Activated T-helper 17 cell treated with anti-CD3 and anti-CD28 coated beads, Interleukin-2, amount 50 U/mL, for 72 hours (primary cell): ENCODE measurements at regions not wholly inside any gene's neighbourhood (a gene's known extent, or its start where the extent isn't known, plus 50 kb on each side); places are given as distances from the start of the nearest gene placed in this dataset.
"Not testable (repeated sequence)": the region's sequence is repeated elsewhere in the genome, so short reads cannot be mapped to it uniquely, and the experiment has no call there.

Source experiments
- ATAC-seq: fragments of 150-1000 bp; cut with Tn5 transposase; replicated peaks from 2 replicates; pipeline ENCODE4 v1.10.0; 2021; ENCODE audit warnings: mild to moderate bottlenecking, moderate library complexity
- H3K27ac Mint-ChIP-seq: one replicate; pipeline ENCODE4 v1.8.0; 2022; ENCODE audit warnings: mixed read lengths
- H3K27me3 Mint-ChIP-seq: one replicate; pipeline ENCODE4 v1.8.0; 2022; ENCODE audit warnings: mixed read lengths
- H3K36me3 Mint-ChIP-seq: one replicate; pipeline ENCODE4 v1.8.0; 2022; ENCODE audit warnings: low read depth, mild to moderate bottlenecking, mixed read lengths
- H3K4me1 Mint-ChIP-seq: one replicate; pipeline ENCODE4 v1.8.0; 2022; ENCODE audit warnings: mixed read lengths
- H3K4me3 Mint-ChIP-seq: one replicate; pipeline ENCODE4 v1.8.0; 2022; ENCODE audit warnings: mild to moderate bottlenecking, mixed read lengths
- H3K9me3 Mint-ChIP-seq: one replicate; pipeline ENCODE4 v1.8.0; 2022; ENCODE audit warnings: mixed read lengths

DNA sequence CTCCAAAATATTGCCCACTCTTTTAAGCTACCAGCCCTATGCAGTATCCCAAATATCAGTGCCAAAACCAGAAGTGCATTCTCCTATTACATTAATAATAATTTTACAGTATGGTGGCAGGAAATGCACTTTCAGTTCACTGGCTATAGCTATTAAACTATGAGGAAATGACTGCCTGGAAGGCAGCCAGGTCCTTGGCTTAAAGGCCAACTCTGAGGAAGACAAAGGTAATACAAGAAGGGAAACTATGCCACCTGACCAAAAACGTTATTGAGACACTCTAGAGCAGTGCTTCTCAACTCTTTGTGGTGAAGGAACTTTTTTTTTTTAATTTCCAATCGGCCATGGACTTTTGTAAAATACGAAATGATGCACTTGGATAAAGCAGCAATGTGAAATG is 133.6 kb upstream of the VAMP7 start:
- Mint-ChIP-seq H3K36me3 (no peaks in the 10 kb centered on the region), H3K4me1 (no peaks in the 10 kb centered on the region), H3K9me3 (peaks cover 6% of the 10 kb centered on the region), H3K27me3 (peaks cover 3% of the 10 kb centered on the region), H3K27ac (no peak overlapping the region), H3K4me3 (no peak overlapping the region)
- ATAC-seq = no peak

GRCh38 chrX:155745792-155746191 is 133.0 kb upstream of the TMLHE start:
- Mint-ChIP-seq H3K9me3 (peaks cover 22% of the 10 kb centered on the region), H3K4me3 (no peak overlapping the region), H3K27me3 (peaks cover 4% of the 10 kb centered on the region), H3K4me1 (no peaks in the 10 kb centered on the region), H3K27ac (no peak overlapping the region), H3K36me3 (no peaks in the 10 kb centered on the region)
- no peak for ATAC-seq

DNA sequence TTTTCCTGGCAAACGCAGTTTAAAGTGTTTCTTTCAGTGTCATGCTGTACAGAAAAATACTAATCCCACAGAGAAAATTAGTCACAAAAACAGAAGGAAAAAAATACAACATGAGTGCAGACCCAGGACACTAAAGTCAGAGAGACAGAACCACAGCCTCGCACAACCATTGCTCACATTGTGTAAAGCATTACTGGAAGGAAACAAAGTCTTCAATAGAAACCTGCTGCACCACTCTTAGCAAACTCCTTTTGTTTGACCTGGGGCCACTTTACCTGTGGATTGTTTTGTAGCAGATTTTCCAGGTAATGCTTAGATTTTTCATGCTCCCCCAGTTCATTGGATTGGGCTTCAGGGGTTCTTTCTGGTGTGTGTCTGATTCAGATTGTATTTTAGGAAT is 131.8 kb upstream of the TMLHE start:
- Mint-ChIP-seq H3K27ac (no peak overlapping the region), H3K27me3 (peaks cover 4% of the 10 kb centered on the region), H3K4me3 (no peak overlapping the region), H3K9me3 (peaks cover 25% of the 10 kb centered on the region), H3K36me3 (no peaks in the 10 kb centered on the region), H3K4me1 (no peaks in the 10 kb centered on the region)
- ATAC-seq = no peak

DNA sequence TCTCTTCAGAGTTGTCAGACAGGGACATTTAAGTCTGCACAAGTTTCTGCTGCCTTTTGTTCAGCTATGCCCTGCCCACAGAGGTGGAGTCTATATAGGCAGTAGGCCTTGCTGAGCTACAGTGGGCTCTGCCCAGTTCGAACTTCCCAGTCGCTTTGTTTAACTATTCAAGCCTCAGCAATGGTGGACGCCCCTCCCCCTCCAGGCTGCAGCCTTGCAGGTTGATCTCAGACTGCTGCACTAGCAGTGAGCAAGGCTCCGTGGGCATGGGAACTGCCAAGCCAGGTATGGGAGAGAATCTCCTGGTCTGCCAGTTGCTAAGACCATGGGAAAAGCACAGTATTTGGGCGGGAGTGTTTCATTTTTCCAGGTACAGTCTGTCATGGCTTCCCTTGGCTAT is 115.6 kb upstream of the TMLHE start:
- ATAC-seq, H3K4me3 Mint-ChIP-seq, H3K27me3 Mint-ChIP-seq, H3K27ac Mint-ChIP-seq, H3K36me3 Mint-ChIP-seq, H3K4me1 Mint-ChIP-seq: not testable (repeated sequence)
- peaks cover 18% of the 10 kb centered on the region for H3K9me3 Mint-ChIP-seq

GRCh38 chrX:155718972-155719586 is 106.3 kb upstream of the TMLHE start:
- Mint-ChIP-seq H3K4me1 (no peaks in the 10 kb centered on the region), H3K9me3 (peaks cover 3% of the 10 kb centered on the region), H3K27me3 (no peaks in the 10 kb centered on the region), H3K4me3 (no peak overlapping the region), H3K36me3 (no peaks in the 10 kb centered on the region), H3K27ac (no peak overlapping the region)
- no peak for ATAC-seq

DNA sequence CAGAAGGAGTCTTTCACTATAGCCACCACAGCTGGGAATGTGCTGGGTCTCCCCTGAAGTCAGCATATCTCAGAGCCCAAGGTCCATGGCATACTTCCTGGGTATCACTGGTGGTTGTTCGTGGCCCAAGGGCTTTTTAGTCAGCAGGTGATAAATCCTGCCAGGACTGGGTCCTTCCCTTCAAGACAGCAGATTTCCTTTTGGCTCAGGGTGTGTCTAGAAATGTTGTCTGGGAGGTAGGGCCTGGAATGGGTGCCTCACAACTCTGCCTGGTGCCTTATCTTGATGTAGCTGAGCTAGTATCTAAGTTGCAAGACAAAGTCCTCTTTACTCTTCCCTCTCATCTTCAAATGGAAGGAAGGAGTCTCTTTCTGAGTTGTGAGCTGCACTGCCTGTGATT is 102.4 kb upstream of the TMLHE start:
- Mint-ChIP-seq H3K27me3 (no peaks in the 10 kb centered on the region), H3K9me3 (peaks cover 16% of the 10 kb centered on the region), H3K27ac (no peak overlapping the region), H3K4me1 (no peaks in the 10 kb centered on the region), H3K36me3 (no peaks in the 10 kb centered on the region), H3K4me3 (no peak overlapping the region)
- no peak for ATAC-seq

GRCh38 chrX:155695419-155695818 is 82.7 kb upstream of the TMLHE start:
- Mint-ChIP-seq H3K9me3 (no peaks in the 10 kb centered on the region), H3K36me3 (no peaks in the 10 kb centered on the region), H3K27me3 (no peaks in the 10 kb centered on the region), H3K4me3 (no peak overlapping the region), H3K4me1 (no peaks in the 10 kb centered on the region), H3K27ac (no peak overlapping the region)
- no peak for ATAC-seq

- no peaks in the 10 kb centered on the region for H3K36me3 Mint-ChIP-seq
- no peak overlapping the region for H3K27ac Mint-ChIP-seq
- H3K9me3 Mint-ChIP-seq = no peaks in the 10 kb centered on the region
- no peaks in the 10 kb centered on the region for H3K27me3 Mint-ChIP-seq
- ATAC-seq = no peak
- H3K4me3 Mint-ChIP-seq = no peak overlapping the region
- H3K4me1 Mint-ChIP-seq = no peaks in the 10 kb centered on the region
These were observed 81.9 kb upstream of the TMLHE start for GRCh38 chrX:155694649-155695048.

GRCh38 chrX:155682834-155683233 is 70.1 kb upstream of the TMLHE start:
- Mint-ChIP-seq H3K4me1 (peaks cover 5% of the 10 kb centered on the region), H3K9me3 (peaks cover 5% of the 10 kb centered on the region), H3K27ac (no peak overlapping the region), H3K4me3 (no peak overlapping the region), H3K27me3 (no peaks in the 10 kb centered on the region), H3K36me3 (no peaks in the 10 kb centered on the region)
- no peak for ATAC-seq

- Mint-ChIP-seq H3K9me3 (peaks cover 5% of the 10 kb centered on the region), H3K4me3 (no peak overlapping the region), H3K27me3 (no peaks in the 10 kb centered on the region), H3K4me1 (peaks cover 5% of the 10 kb centered on the region), H3K36me3 (no peaks in the 10 kb centered on the region), H3K27ac (no peak overlapping the region)
- peak; percentile 68 for ATAC-seq
These were observed 67.0 kb upstream of the TMLHE start for GRCh38 chrX:155679715-155680114.

- Mint-ChIP-seq H3K27ac (no peak overlapping the region), H3K4me1 (no peaks in the 10 kb centered on the region), H3K4me3 (no peak overlapping the region), H3K27me3 (no peaks in the 10 kb centered on the region), H3K36me3 (no peaks in the 10 kb centered on the region), H3K9me3 (no peaks in the 10 kb centered on the region)
- no peak for ATAC-seq
These were observed 60.6 kb upstream of the TMLHE start for GRCh38 chrX:155673338-155673737.

DNA sequence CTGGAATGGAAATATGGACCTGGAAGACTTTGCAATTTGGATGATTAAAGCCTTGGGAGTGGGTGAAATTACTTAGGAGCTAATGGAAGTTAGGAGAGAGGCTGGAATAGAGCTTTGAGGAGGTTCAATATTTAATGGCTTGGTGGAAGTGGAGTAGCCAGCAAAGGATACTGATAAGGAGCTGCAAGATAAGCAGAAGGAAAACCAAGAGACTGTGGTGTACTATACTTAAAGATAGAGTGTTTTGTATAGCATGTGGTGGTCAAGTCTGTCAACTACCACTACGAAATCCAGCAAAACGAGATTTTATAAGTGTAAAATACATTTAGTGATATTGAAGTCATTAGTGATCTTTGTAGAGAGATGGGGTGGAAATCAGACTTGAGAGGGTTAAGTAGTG is 54.0 kb upstream of the TMLHE start:
- H3K27ac Mint-ChIP-seq = no peak overlapping the region
- H3K9me3 Mint-ChIP-seq = no peaks in the 10 kb centered on the region
- no peaks in the 10 kb centered on the region for H3K27me3 Mint-ChIP-seq
- no peaks in the 10 kb centered on the region for H3K4me1 Mint-ChIP-seq
- ATAC-seq = no peak
- H3K36me3 Mint-ChIP-seq = no peaks in the 10 kb centered on the region
- no peak overlapping the region for H3K4me3 Mint-ChIP-seq
